ENCODE measurements at regions not wholly inside any gene's neighbourhood (a gene's known extent, or its start where the extent isn't known, plus 50 kb on each side); places are given as distances from the start of the nearest gene placed in this dataset.

- Histone ChIP-seq H3K27ac (ENCODE audit: low read length) (no peak overlapping the region), H3K4me2 (ENCODE audit: low read length) (no peak overlapping the region), H3K4me3 (ENCODE audit: low read length) (no peak overlapping the region), H3K9ac (ENCODE audit: low read length) (no peak overlapping the region), H3K9me3 (ENCODE audit: low read length) (no peaks in the 10 kb centered on the region), H3K4me1 (ENCODE audit: insufficient read depth, low read length) (no peaks in the 10 kb centered on the region), H2AFZ (ENCODE audit: low read length) (no peak overlapping the region), H4K20me1 (ENCODE audit: low read length) (no peaks in the 10 kb centered on the region), H3F3A (ENCODE audit: low read length, unreplicated experiment) (no peaks in the 10 kb centered on the region), H3K27me3 (ENCODE audit: low read length) (no peaks in the 10 kb centered on the region), H3K36me3 (ENCODE audit: low read depth, low read length) (no peaks in the 10 kb centered on the region), H3K9me2 (replicated peaks; ENCODE audit: low read length) (no peaks in the 10 kb centered on the region), H3K79me2 (ENCODE audit: low read length) (no peaks in the 10 kb centered on the region)
- TF ChIP-seq EZH2phosphoT487 (IDR thresholded peaks at IDR 0.05; ENCODE audit: borderline replicate concordance, low read length): no peak
- no peak for TF ChIP-seq EZH2 (IDR thresholded peaks at IDR 0.05; ENCODE audit: low read length, unreplicated experiment)
- TF ChIP-seq CTCF (conservative IDR thresholded peaks at IDR 0.05; ENCODE audit: low read depth, low read length): no peak
- BruUV-seq (replicated peaks): no TSS peak
- ATAC-seq (no peak), DNase-seq (no peak)
- ChIA-PET POLR2A (ENCODE audit: unreplicated experiment) (no interaction called here), CTCF (no interaction called here)
- intact Hi-C loops (cut with micrococcal nuclease): no loop called here
These were observed 680.4 kb downstream of the TBC1D22A start for GRCh38 chr22:47442821-47443220.

GRCh38 chr22:47439643-47440265 lies 677.3 kb downstream of the TBC1D22A start:
- no peak for DNase-seq
- no peak overlapping the region for H2AFZ ChIP-seq (ENCODE audit: low read length)
- ATAC-seq: no peak
- H3K9ac ChIP-seq (ENCODE audit: low read length): no peak overlapping the region
- no TSS peak for BruUV-seq (replicated peaks)
- peaks cover 4% of the 10 kb centered on the region; the same call in 1 of the 2 replicates for H3K27me3 ChIP-seq (ENCODE audit: low read length)
- no peaks in the 10 kb centered on the region for H3F3A ChIP-seq (ENCODE audit: low read length, unreplicated experiment)
- TF ChIP-seq EZH2phosphoT487 (IDR thresholded peaks at IDR 0.05; ENCODE audit: borderline replicate concordance, low read length) (no peak), CTCF (conservative IDR thresholded peaks at IDR 0.05; ENCODE audit: low read depth, low read length) (no peak), EZH2 (IDR thresholded peaks at IDR 0.05; ENCODE audit: low read length, unreplicated experiment) (no peak)
- no peak overlapping the region for H3K4me2 ChIP-seq (ENCODE audit: low read length)
- H3K4me3 ChIP-seq (ENCODE audit: low read length): no peak overlapping the region
- H3K27ac ChIP-seq (ENCODE audit: low read length): no peak overlapping the region
- no peaks in the 10 kb centered on the region for H3K9me3 ChIP-seq (ENCODE audit: low read length)
- ChIA-PET CTCF (no interaction called here), POLR2A (ENCODE audit: unreplicated experiment) (no interaction called here)
- H3K4me1 ChIP-seq (ENCODE audit: insufficient read depth, low read length): no peaks in the 10 kb centered on the region
- H4K20me1 ChIP-seq (ENCODE audit: low read length): no peaks in the 10 kb centered on the region
- H3K9me2 ChIP-seq (replicated peaks; ENCODE audit: low read length): no peaks in the 10 kb centered on the region
- no peaks in the 10 kb centered on the region for H3K79me2 ChIP-seq (ENCODE audit: low read length)
- intact Hi-C loops (cut with micrococcal nuclease): no loop called here
- no peaks in the 10 kb centered on the region for H3K36me3 ChIP-seq (ENCODE audit: low read depth, low read length)

GRCh38 chr22:47437636-47438035 lies 675.2 kb downstream of the TBC1D22A start:
- H3K9me2 ChIP-seq (replicated peaks; ENCODE audit: low read length): no peaks in the 10 kb centered on the region
- no peak overlapping the region for H3K27ac ChIP-seq (ENCODE audit: low read length)
- ChIA-PET POLR2A (ENCODE audit: unreplicated experiment) (no interaction called here), CTCF (no interaction called here)
- H3K9me3 ChIP-seq (ENCODE audit: low read length): no peaks in the 10 kb centered on the region
- TF ChIP-seq CTCF (conservative IDR thresholded peaks at IDR 0.05; ENCODE audit: low read depth, low read length): no peak
- no peak overlapping the region for H3K4me2 ChIP-seq (ENCODE audit: low read length)
- no peaks in the 10 kb centered on the region for H3K36me3 ChIP-seq (ENCODE audit: low read depth, low read length)
- H3F3A ChIP-seq (ENCODE audit: low read length, unreplicated experiment): no peaks in the 10 kb centered on the region
- H3K9ac ChIP-seq (ENCODE audit: low read length): no peak overlapping the region
- no peak overlapping the region for H2AFZ ChIP-seq (ENCODE audit: low read length)
- intact Hi-C loops (cut with micrococcal nuclease): no loop called here
- peaks cover 4% of the 10 kb centered on the region; the same call in 1 of the 2 replicates for H3K27me3 ChIP-seq (ENCODE audit: low read length)
- BruUV-seq (replicated peaks): no TSS peak
- H3K79me2 ChIP-seq (ENCODE audit: low read length): no peaks in the 10 kb centered on the region
- DNase-seq (no peak), ATAC-seq (no peak)
- H4K20me1 ChIP-seq (ENCODE audit: low read length): no peaks in the 10 kb centered on the region
- no peaks in the 10 kb centered on the region for H3K4me1 ChIP-seq (ENCODE audit: insufficient read depth, low read length)
- H3K4me3 ChIP-seq (ENCODE audit: low read length): no peak overlapping the region

Data from PC-3 (cell line).